ENCODE measurements at regions not wholly inside any gene's neighbourhood (a gene's known extent, or its start where the extent isn't known, plus 50 kb on each side); places are given as distances from the start of the nearest gene placed in this dataset.

DNA sequence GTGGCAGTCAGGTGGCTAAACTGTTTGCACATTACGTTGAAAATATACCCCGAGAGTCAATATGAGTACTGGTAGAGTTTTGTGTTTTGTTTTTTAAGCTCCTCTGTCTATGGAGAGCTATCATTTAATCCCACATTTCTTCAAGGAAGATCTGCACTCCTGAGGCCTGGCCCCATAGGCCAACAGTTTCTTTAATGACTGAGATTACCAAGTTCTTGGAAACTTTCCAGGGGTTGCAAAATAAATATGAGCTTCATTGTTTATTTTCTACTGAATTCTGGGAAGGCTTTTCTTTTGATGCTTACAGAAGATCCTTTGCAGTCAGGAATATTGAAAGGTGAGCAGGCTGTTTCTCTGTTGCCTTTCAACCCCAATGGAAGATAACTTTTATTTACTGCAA is 452.0 kb downstream of the JRKL start:
- Histone ChIP-seq H4K8ac (ENCODE audit: low read depth in 2 of 2, low read length in 2 of 2) (no peak overlapping the region), H2BK120ac (ENCODE audit: low read depth, low read length) (no peak overlapping the region), H4K91ac (ENCODE audit: insufficient read depth, low read depth, low read length) (no peak overlapping the region), H2BK15ac (ENCODE audit: low read depth, low read length) (no peak overlapping the region), H3K4me2 (ENCODE audit: low read depth, low read length) (no peak overlapping the region), H3K79me1 (ENCODE audit: low read depth in 1 of 2, low read length in 2 of 2) (no peaks in the 10 kb centered on the region), H2AK9ac (replicated peaks; ENCODE audit: low read depth, low read length, poor library complexity) (no peak overlapping the region), H2BK20ac (ENCODE audit: low read depth, low read length) (no peak overlapping the region), H4K5ac (ENCODE audit: low read depth, low read length) (no peak overlapping the region), H3K36me3 (ENCODE audit: control insufficient read depth, insufficient read depth, low read length) (no peaks in the 10 kb centered on the region), H2AFZ (replicated peaks; ENCODE audit: low read length, poor library complexity) (no peak overlapping the region), H3K27ac (ENCODE audit: insufficient read depth, low read length) (no peak overlapping the region), H2AK5ac (ENCODE audit: low read depth, low read length) (no peak overlapping the region), H3K23ac (ENCODE audit: low read depth, low read length) (no peak overlapping the region), H3K4me3 (ENCODE audit: insufficient read depth, low read depth, low read length) (no peak overlapping the region), H3K56ac (ENCODE audit: extremely low read depth, insufficient read depth, low read length) (no peak overlapping the region), H3K9me3 (ENCODE audit: control insufficient read depth, insufficient read depth, low read length) (no peaks in the 10 kb centered on the region), H3K4ac (ENCODE audit: low read depth, low read length) (no peak overlapping the region), H4K20me1 (ENCODE audit: insufficient read depth, low read length) (no peaks in the 10 kb centered on the region), H3K9me1 (ENCODE audit: insufficient read depth, low read length) (no peaks in the 10 kb centered on the region), H3K27me3 (ENCODE audit: control insufficient read depth, insufficient read depth, low read length) (no peaks in the 10 kb centered on the region), H3K14ac (replicated peaks; ENCODE audit: low read depth, low read length) (no peak overlapping the region), H2BK5ac (ENCODE audit: low read depth, low read length, poor library complexity, severe bottlenecking) (no peak overlapping the region), H3K18ac (ENCODE audit: low read depth, low read length) (no peak overlapping the region), H3K4me1 (ENCODE audit: control insufficient read depth, insufficient read depth, low read length) (no peaks in the 10 kb centered on the region), H3K9ac (ENCODE audit: low read depth, low read length) (no peak overlapping the region)
- CTCF ChIA-PET = interaction anchor here (1.0 kb wide), 1 partner anchor 378 kb away, joined by 4 read pairs; no protein-coding TSS in a partner anchor
- intact Hi-C loops (cut with micrococcal nuclease) (no loop called here), dilution Hi-C loops (cut with HindIII; ENCODE audit: low sequenced_read_pairs, unreplicated experiment) (no loop called here), in situ Hi-C loops (cut with MboI; ENCODE audit: low sequenced_read_pairs) (no loop called here)
- DNase-seq (no peak), ATAC-seq (ENCODE audit: low read depth) (no peak)
- WGBS, 2 experiments (ENCODE audit: extremely low coverage in 2 of 2, insufficient read length in 1 of 2) = no CpG with 5 or more reads among the region's 2 CpGs
- TF ChIP-seq, protein P1, sequence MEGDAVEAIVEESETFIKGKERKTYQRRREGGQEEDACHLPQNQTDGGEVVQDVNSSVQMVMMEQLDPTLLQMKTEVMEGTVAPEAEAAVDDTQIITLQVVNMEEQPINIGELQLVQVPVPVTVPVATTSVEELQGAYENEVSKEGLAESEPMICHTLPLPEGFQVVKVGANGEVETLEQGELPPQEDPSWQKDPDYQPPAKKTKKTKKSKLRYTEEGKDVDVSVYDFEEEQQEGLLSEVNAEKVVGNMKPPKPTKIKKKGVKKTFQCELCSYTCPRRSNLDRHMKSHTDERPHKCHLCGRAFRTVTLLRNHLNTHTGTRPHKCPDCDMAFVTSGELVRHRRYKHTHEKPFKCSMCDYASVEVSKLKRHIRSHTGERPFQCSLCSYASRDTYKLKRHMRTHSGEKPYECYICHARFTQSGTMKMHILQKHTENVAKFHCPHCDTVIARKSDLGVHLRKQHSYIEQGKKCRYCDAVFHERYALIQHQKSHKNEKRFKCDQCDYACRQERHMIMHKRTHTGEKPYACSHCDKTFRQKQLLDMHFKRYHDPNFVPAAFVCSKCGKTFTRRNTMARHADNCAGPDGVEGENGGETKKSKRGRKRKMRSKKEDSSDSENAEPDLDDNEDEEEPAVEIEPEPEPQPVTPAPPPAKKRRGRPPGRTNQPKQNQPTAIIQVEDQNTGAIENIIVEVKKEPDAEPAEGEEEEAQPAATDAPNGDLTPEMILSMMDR (conservative IDR thresholded peaks at IDR 0.05; ENCODE audit: low read depth, low read length) = no peak
- TF ChIP-seq SMC3 (IDR thresholded peaks at IDR 0.05; ENCODE audit: low read depth, low read length) = no peak
- no peak for TF ChIP-seq FOS (IDR thresholded peaks at IDR 0.05; ENCODE audit: low read depth, low read length)
- no peak for TF ChIP-seq MXI1 (IDR thresholded peaks at IDR 0.05; ENCODE audit: borderline replicate concordance, low read depth, low read length)
- no peak for TF ChIP-seq POLR2A (IDR thresholded peaks at IDR 0.05; ENCODE audit: low read depth, low read length)
- TF ChIP-seq NFE2L2 (IDR thresholded peaks at IDR 0.05; ENCODE audit: low read depth, low read length) = no peak
- no peak for TF ChIP-seq CHD1 (IDR thresholded peaks at IDR 0.05; ENCODE audit: low read depth, low read length)
- TF ChIP-seq, protein P2, sequence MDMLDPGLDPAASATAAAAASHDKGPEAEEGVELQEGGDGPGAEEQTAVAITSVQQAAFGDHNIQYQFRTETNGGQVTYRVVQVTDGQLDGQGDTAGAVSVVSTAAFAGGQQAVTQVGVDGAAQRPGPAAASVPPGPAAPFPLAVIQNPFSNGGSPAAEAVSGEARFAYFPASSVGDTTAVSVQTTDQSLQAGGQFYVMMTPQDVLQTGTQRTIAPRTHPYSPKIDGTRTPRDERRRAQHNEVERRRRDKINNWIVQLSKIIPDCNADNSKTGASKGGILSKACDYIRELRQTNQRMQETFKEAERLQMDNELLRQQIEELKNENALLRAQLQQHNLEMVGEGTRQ (IDR thresholded peaks at IDR 0.05; ENCODE audit: low read depth, low read length) = no peak
- TF ChIP-seq RCOR1 (IDR thresholded peaks at IDR 0.05; ENCODE audit: insufficient replicate concordance, low read length) = no peak
- TF ChIP-seq BHLHE40 (IDR thresholded peaks at IDR 0.05; ENCODE audit: low read depth, low read length) = no peak
- no peak for TF ChIP-seq MAFK (IDR thresholded peaks at IDR 0.05; ENCODE audit: low read depth, low read length)
- no peak for TF ChIP-seq RFX5 (IDR thresholded peaks at IDR 0.05; ENCODE audit: low read depth, low read length)
- TF ChIP-seq CEBPB (IDR thresholded peaks at IDR 0.05; ENCODE audit: low read depth, low read length) = no peak
- TF ChIP-seq RAD21 (IDR thresholded peaks at IDR 0.05; ENCODE audit: low read length) = no peak
- TF ChIP-seq, protein P3, sequence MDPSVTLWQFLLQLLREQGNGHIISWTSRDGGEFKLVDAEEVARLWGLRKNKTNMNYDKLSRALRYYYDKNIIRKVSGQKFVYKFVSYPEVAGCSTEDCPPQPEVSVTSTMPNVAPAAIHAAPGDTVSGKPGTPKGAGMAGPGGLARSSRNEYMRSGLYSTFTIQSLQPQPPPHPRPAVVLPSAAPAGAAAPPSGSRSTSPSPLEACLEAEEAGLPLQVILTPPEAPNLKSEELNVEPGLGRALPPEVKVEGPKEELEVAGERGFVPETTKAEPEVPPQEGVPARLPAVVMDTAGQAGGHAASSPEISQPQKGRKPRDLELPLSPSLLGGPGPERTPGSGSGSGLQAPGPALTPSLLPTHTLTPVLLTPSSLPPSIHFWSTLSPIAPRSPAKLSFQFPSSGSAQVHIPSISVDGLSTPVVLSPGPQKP (IDR thresholded peaks at IDR 0.05; ENCODE audit: borderline replicate concordance, low read depth, low read length) = no peak
- no peak for TF ChIP-seq MAZ (IDR thresholded peaks at IDR 0.05; ENCODE audit: borderline replicate concordance, low read depth, low read length)
- no TSS peak for BruUV-seq (replicated peaks)
- POLR2A ChIA-PET (ENCODE audit: unreplicated experiment) = no interaction called here

All from IMR-90 (cell line).